H1 (cell line): ENCODE measurements at regions not wholly inside any gene's neighbourhood (a gene's known extent, or its start where the extent isn't known, plus 50 kb on each side); places are given as distances from the start of the nearest gene placed in this dataset.

Experiments used
- ASH2L ChIP-seq: fragments of 200-600, 300-600 bp; sonication (generic); IDR thresholded peaks from one replicate; pipeline ENCODE4 v1.7.1; 2017; ENCODE audit warnings: low read length
- BCL11A ChIP-seq, 2 experiments: IDR thresholded peaks; one replicate each; pipeline ENCODE4 v1.6.1; 2011; ENCODE audit warnings: low read depth in 2 of 2, low read length in 2 of 2, mild to moderate bottlenecking in 2 of 2
- CREB1 ChIP-seq: IDR thresholded peaks from 2 replicates; pipeline ENCODE4 v1.6.1; 2012; ENCODE audit warnings: inconsistent platforms
- CTCF ChIP-seq, 3 experiments: IDR thresholded peaks; 1 replicate in 2 of 3; 2 replicates in 1 of 3; pipeline versions ENCODE4 v1.5.1 to v1.6.1; 2011; ENCODE audit warnings: low read length in 3 of 3, mild to moderate bottlenecking in 3 of 3, inconsistent platforms in 2 of 3, low read depth in 1 of 3, moderate library complexity in 1 of 3; ENCODE audit not compliant: insufficient read depth in 1 of 3; ENCODE audit errors: control extremely low read depth in 1 of 3
- E2F6 ChIP-seq: IDR thresholded peaks from 2 replicates; pipeline ENCODE4 v1.6.1; 2012; ENCODE audit warnings: inconsistent platforms
- EZH2 ChIP-seq: fragments of 200-600 bp; sonication (generic); IDR thresholded peaks from 2 replicates; pipeline ENCODE4 v1.7.1; 2012; ENCODE audit warnings: low read depth, mild to moderate bottlenecking, moderate library complexity, low read length, inconsistent platforms; ENCODE audit not compliant: severe bottlenecking
- JUND ChIP-seq: IDR thresholded peaks from 2 replicates; pipeline ENCODE4 v1.6.1; 2011; ENCODE audit warnings: mild to moderate bottlenecking, improper control_type of control experiment, low read length
- POLR2A ChIP-seq, 2 experiments: IDR thresholded peaks; 1 replicate in 1 of 2; 2 replicates in 1 of 2; pipeline ENCODE4 v1.6.1; 2011; ENCODE audit warnings: low read depth in 2 of 2, low read length in 2 of 2, mild to moderate bottlenecking in 2 of 2; ENCODE audit errors: control extremely low read depth in 1 of 2
- SIX5 ChIP-seq: IDR thresholded peaks from 2 replicates; pipeline ENCODE4 v1.6.1; 2011; ENCODE audit warnings: mild to moderate bottlenecking, low read depth, low read length
- TAF1 ChIP-seq: IDR thresholded peaks from 2 replicates; pipeline ENCODE4 v1.6.1; 2011; ENCODE audit warnings: mild to moderate bottlenecking, low read depth, low read length

GRCh38 chr11:8740129-8740528 lies 57.5 kb downstream of the RPL27A start:
- TF ChIP-seq ASH2L (no peak), CTCF (IDR thresholded peaks at IDR 0.05; ENCODE audit: control extremely low read depth in 1 of 3, insufficient read depth in 1 of 3, low read depth in 1 of 3, low read length in 3 of 3) (no peak), POLR2A (IDR thresholded peaks at IDR 0.05; ENCODE audit: control extremely low read depth in 1 of 2, low read depth in 2 of 2, low read length in 2 of 2) (no peak), TAF1 (no peak), BCL11A (IDR thresholded peaks at IDR 0.05; ENCODE audit: low read depth in 2 of 2, low read length in 2 of 2) (no peak), CREB1 (no peak), SIX5 (no peak), EZH2 (no peak), E2F6 (no peak), JUND (no peak)
